Fibroblast of villous mesenchyme (primary cell): ENCODE measurements at regions not wholly inside any gene's neighbourhood (a gene's known extent, or its start where the extent isn't known, plus 50 kb on each side); places are given as distances from the start of the nearest gene placed in this dataset.

Experiments
- DNase-seq: peaks from one replicate; pipeline ENCODE4 v3.0.0-alpha.2; 2010; ENCODE audit warnings: low read depth
- H3K4me3 ChIP-seq: 2 replicates; pipeline ENCODE4 v1.5.1; 2011; ENCODE audit warnings: low read depth, mild to moderate bottlenecking, low read length
- TF ChIP-seq, protein P1 (sequence below): IDR thresholded peaks from 2 replicates; pipeline ENCODE4 v1.5.1; 2012; ENCODE audit warnings: low read depth, mild to moderate bottlenecking, low read length; ENCODE audit not compliant: insufficient read depth

DNA sequence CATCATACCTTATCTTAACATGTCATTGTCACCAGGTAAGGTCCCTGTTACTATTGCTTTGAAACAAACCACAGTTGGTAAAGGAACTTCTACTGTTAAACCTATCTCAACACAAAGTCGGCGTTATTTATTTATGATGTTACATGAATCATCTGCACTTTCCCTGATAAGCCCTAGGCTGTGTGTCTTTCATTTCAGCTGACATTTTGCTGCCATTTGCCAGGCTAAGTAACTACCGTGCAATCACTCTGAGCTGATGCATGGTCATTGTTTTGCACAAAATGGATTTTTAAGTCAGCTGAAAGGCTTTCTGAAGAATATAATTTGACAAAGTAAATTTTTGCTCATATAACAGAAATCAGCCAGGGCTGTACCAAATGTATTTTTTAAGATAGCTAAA is 546.5 kb downstream of the ZNF608 start:
- DNase-seq: no peak
- no peak overlapping the region for H3K4me3 ChIP-seq
- TF ChIP-seq, protein P1, sequence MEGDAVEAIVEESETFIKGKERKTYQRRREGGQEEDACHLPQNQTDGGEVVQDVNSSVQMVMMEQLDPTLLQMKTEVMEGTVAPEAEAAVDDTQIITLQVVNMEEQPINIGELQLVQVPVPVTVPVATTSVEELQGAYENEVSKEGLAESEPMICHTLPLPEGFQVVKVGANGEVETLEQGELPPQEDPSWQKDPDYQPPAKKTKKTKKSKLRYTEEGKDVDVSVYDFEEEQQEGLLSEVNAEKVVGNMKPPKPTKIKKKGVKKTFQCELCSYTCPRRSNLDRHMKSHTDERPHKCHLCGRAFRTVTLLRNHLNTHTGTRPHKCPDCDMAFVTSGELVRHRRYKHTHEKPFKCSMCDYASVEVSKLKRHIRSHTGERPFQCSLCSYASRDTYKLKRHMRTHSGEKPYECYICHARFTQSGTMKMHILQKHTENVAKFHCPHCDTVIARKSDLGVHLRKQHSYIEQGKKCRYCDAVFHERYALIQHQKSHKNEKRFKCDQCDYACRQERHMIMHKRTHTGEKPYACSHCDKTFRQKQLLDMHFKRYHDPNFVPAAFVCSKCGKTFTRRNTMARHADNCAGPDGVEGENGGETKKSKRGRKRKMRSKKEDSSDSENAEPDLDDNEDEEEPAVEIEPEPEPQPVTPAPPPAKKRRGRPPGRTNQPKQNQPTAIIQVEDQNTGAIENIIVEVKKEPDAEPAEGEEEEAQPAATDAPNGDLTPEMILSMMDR: no peak

DNA sequence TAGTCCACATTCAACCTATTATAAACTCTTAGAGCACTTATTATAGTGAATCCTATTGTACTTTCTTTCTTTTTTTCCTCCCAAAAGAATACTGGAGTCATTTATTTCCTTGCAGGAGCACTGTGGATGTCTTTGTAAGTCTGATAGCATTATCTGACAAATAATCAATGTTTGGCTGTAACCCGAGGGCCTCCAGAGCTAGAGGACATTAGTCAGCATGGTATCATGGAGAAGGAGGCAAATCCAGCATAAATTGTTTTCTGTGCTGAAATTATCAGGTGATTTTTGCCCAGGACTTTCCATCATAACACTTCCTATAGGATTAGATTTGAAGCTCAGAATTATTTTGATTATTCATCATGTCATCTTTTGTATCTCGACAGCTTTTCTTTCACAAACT is 551.0 kb downstream of the ZNF608 start:
- H3K4me3 ChIP-seq: no peak overlapping the region
- DNase-seq: no peak
- TF ChIP-seq, protein P1: no peak

DNA sequence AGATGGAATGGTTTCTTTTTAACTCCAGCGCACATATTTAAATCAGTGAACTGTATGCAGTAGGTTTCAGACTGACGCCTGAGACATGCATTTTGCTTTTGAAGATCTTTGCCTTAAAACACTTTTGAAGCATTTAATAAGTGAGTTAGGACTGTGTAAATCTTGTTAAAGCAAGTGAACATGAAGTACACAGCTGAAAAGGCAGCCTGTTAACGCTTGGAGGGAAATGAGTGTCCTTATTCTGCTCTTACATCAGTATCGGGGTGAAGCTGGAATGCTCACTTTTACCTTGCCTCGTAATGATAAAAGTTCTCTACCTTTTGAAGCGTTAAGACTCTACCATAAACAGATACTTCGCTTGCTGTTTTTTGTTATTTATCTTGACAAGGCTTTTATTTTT is 552.2 kb downstream of the ZNF608 start:
- H3K4me3 ChIP-seq: no peak overlapping the region
- no peak for DNase-seq
- TF ChIP-seq, protein P1: no peak

DNA sequence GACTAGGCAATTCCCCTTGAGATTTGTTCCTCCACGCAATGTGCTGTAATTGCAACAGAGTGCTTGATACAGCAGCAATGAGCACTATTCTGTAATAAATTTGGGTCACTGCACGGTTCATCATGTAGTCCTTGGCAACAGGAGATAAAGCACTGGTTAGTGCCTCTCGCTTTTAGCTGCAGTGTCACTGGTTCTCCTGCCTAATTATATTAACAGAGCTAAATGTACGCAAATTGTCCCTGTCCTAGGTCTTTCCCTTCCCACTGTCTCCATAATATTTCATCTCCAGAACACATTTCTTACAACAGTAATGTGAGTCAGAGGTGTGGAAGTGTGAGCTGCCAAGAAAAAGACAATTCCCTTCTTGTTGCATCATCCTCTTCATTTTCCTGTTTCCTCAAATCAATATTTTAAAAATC is 553.1 kb downstream of the ZNF608 start:
- H3K4me3 ChIP-seq: no peak overlapping the region
- TF ChIP-seq, protein P1: no peak
- DNase-seq: peak; percentile 46

DNA sequence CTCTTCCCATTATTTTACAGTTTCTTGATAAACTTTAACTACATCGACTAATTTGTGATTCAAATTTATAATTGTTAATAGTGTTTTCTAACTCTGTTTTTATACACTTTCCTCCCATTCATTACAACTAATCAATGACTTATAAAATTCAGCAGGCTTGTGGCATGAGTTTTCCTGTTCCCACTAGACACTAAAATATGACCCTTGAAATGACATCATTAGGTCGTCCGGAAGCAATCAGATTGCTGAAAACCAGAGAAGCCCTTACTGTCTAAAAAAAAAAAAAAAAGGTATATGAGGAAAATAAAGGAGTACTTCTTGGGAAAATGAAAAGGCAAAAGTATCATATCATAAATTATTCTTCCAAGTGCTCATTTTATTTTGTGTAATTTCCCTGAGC is 553.7 kb downstream of the ZNF608 start:
- TF ChIP-seq, protein P1: no peak
- H3K4me3 ChIP-seq: no peak overlapping the region
- no peak for DNase-seq

DNA sequence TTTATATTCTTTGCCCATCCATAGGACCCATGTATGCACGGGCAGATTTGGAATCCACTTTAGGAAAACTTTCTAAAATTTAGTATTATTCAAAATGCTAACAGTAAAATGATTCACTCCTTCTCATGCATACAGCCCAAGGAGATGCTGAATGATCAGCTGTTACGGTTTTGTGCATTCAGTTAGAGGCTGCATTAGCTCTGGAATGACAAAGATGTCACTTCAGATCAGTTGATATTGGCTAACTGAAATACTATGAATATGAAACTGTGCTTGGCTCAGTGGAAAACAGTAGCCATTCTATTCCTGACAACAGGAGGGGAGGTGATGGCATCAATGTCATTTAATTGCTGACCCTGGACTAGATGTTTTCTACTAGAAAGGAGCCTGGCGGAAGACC is 560.7 kb downstream of the ZNF608 start:
- DNase-seq: no peak
- H3K4me3 ChIP-seq: no peak overlapping the region
- TF ChIP-seq, protein P1: no peak

DNA sequence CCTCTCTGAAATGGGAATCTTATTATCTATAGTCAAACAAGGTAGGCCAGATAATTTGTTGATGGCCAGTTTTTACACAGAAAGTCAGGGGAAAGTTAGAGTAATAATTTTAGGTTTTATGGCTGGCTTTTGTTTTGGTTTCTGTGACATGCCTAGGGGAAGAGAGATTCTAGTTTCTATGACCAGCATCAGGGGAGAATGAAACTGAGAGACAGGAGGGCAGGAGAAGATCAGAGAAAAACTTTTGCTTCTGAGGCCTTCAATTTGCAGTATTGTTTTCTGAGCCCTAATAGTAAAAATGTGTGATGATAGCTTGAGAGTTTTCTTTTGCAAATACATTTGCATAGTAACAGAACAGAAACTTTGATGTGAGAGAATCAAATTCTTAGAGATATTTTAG is 564.3 kb downstream of the ZNF608 start:
- no peak overlapping the region for H3K4me3 ChIP-seq
- no peak for DNase-seq
- TF ChIP-seq, protein P1: no peak
